SK-N-SH (cell line): ENCODE measurements at regions not wholly inside any gene's neighbourhood (a gene's known extent, or its start where the extent isn't known, plus 50 kb on each side); places are given as distances from the start of the nearest gene placed in this dataset.

ENCODE experiments used
- CTCF ChIA-PET: fragments of 300-600, 350-600 bp; formaldehyde crosslinking; extraction: SDS; loops from one replicate; lab custom pipeline; 2021; lab: Yijun Ruan, JAX
- POLR2A ChIA-PET: fragments of 350-600 bp; sonication (Branson Sonifier 250); formaldehyde crosslinking; extraction: SDS; loops from one replicate; lab custom pipeline; 2020; ENCODE audit warnings: antibody characterized with exemption, inconsistent platforms; lab: Yijun Ruan, JAX
- DNase-seq: peaks from one replicate; pipeline ENCODE4 v3.0.0; 2012
- H2AFZ ChIP-seq: fragments of 200-600 bp; sonication (generic); 2 replicates; pipeline ENCODE4 v1.8.1; 2016; ENCODE audit warnings: antibody characterized with exemption, mild to moderate bottlenecking, low read depth
- H3F3A ChIP-seq: fragments of 200-600 bp; sonication (generic); replicated peaks from 2 replicates; pipeline ENCODE3; 2016; ENCODE audit warnings: antibody characterized with exemption, mild to moderate bottlenecking; ENCODE audit not compliant: insufficient read depth
- H3K27ac ChIP-seq, 2 experiments: fragments of 200-500 bp in 1 of 2; fragments of 200-600 bp in 1 of 2; sonication (Bioruptor generic) in 1 of 2; sonication (generic), shearing (Covaris generic) in 1 of 2; 2 replicates each; pipeline versions ENCODE4 v1.5.1 to v1.6.1; 2014 to 2016; ENCODE audit warnings: low read depth in 2 of 2, inconsistent platforms in 1 of 2, low read length in 1 of 2, mild to moderate bottlenecking in 1 of 2, mixed read lengths in 1 of 2
- H3K27me3 ChIP-seq: fragments of 200-600 bp; sonication (generic), shearing (Covaris generic); 2 replicates; pipeline ENCODE4 v1.6.1; 2016; ENCODE audit warnings: mixed run types; ENCODE audit not compliant: insufficient read depth
- H3K36me3 ChIP-seq, 2 experiments: fragments of 200-500 bp in 1 of 2; fragments of 200-600 bp in 1 of 2; sonication (Bioruptor generic) in 1 of 2; sonication (generic) in 1 of 2; replicated peaks in 1 of 2; 2 replicates each; pipeline versions ENCODE3 to v1.5.1; 2014 to 2016; ENCODE audit warnings: low read length in 1 of 2, mild to moderate bottlenecking in 1 of 2; ENCODE audit not compliant: insufficient read depth in 2 of 2, control insufficient read depth in 1 of 2
- H3K4me1 ChIP-seq, 2 experiments: fragments of 200-500 bp in 1 of 2; fragments of 200-600 bp in 1 of 2; sonication (Bioruptor generic) in 1 of 2; sonication (generic), shearing (Covaris generic) in 1 of 2; 2 replicates each; pipeline versions ENCODE4 v1.5.1 to v1.6.1; 2014 to 2016; ENCODE audit warnings: low read depth in 1 of 2, low read length in 1 of 2, mixed run types in 1 of 2; ENCODE audit not compliant: insufficient read depth in 2 of 2, control insufficient read depth in 1 of 2
- H3K4me2 ChIP-seq: fragments of 200-600 bp; sonication (generic), shearing (Covaris generic); 2 replicates; pipeline ENCODE4 v1.6.1; 2017; ENCODE audit warnings: mixed run types
- H3K4me3 ChIP-seq, 2 experiments: fragments of 200-500 bp in 1 of 2; fragments of 200-600 bp in 1 of 2; sonication (Bioruptor generic) in 1 of 2; sonication (generic), shearing (Covaris generic) in 1 of 2; 2 replicates each; pipeline versions ENCODE4 v1.5.1 to v1.8.1; 2014 to 2016; ENCODE audit warnings: low read depth in 2 of 2, inconsistent platforms in 1 of 2, low read length in 1 of 2, mild to moderate bottlenecking in 1 of 2, mixed read lengths in 1 of 2, moderate library complexity in 1 of 2
- H3K79me2 ChIP-seq: fragments of 200-600 bp; sonication (generic); 2 replicates; pipeline ENCODE4 v1.8.1; 2017; ENCODE audit warnings: mild to moderate bottlenecking; ENCODE audit not compliant: insufficient read depth
- H3K9ac ChIP-seq: fragments of 200-600 bp; sonication (generic); 2 replicates; pipeline ENCODE4 v1.6.1; 2017; ENCODE audit warnings: mixed run types
- H3K9me2 ChIP-seq: fragments of 200-600 bp; sonication (generic); 2 replicates; pipeline ENCODE4 v1.6.1; 2017; ENCODE audit warnings: mixed run types
- H3K9me3 ChIP-seq: fragments of 200-600 bp; sonication (generic); 2 replicates; pipeline ENCODE4 v1.6.1; 2017; ENCODE audit warnings: mixed run types, mild to moderate bottlenecking, moderate library complexity
- H4K20me1 ChIP-seq: fragments of 200-600 bp; sonication (generic); 2 replicates; pipeline ENCODE4 v1.6.1; 2017; ENCODE audit warnings: mild to moderate bottlenecking, mixed run types; ENCODE audit not compliant: insufficient read depth
- CHD2 ChIP-seq: fragments of 150-350 bp; IDR thresholded peaks from 2 replicates; pipeline ENCODE4 v1.6.1; 2018; ENCODE audit warnings: low read length; ENCODE audit not compliant: partially characterized antibody
- EP300 ChIP-seq, 2 experiments: IDR thresholded peaks; 2 replicates each; pipeline versions ENCODE4 v1.4.0 to v1.6.1; 2012; ENCODE audit warnings: borderline replicate concordance in 1 of 2, low read depth in 1 of 2, low read length in 1 of 2
- EZH2phosphoT487 ChIP-seq: fragments of 200-600 bp; sonication (generic); IDR thresholded peaks from 2 replicates; pipeline ENCODE4 v1.6.1; 2017; ENCODE audit warnings: low read depth, mixed run types, mild to moderate bottlenecking, antibody characterized with exemption, moderate library complexity, borderline replicate concordance
- FOSL2 ChIP-seq: IDR thresholded peaks from 2 replicates; pipeline ENCODE4 v1.4.0; 2012; ENCODE audit warnings: low read depth, mild to moderate bottlenecking, moderate library complexity, borderline replicate concordance
- FOXJ3 ChIP-seq: sonication (generic); formaldehyde crosslinking; IDR thresholded peaks from 2 replicates; pipeline ENCODE4 v1.5.1; 2020; ENCODE audit warnings: mild to moderate bottlenecking, missing genetic modification reagents
- IRF3 ChIP-seq: fragments of 150-350 bp; IDR thresholded peaks from 2 replicates; pipeline ENCODE4 v1.6.1; 2016; ENCODE audit warnings: mild to moderate bottlenecking, low read depth, low read length
- MAX ChIP-seq: IDR thresholded peaks from 2 replicates; pipeline ENCODE4 v1.4.0; 2012; ENCODE audit warnings: low read depth
- NFIC ChIP-seq: IDR thresholded peaks from 2 replicates; pipeline ENCODE4 v1.4.0; 2012; ENCODE audit warnings: borderline replicate concordance
- PBX3 ChIP-seq: IDR thresholded peaks from 2 replicates; pipeline ENCODE4; 2012
- RXRA ChIP-seq: IDR thresholded peaks from 2 replicates; pipeline ENCODE4 v1.4.0; 2012; ENCODE audit warnings: low read depth, mild to moderate bottlenecking, borderline replicate concordance
- SIN3A ChIP-seq: IDR thresholded peaks from 2 replicates; pipeline ENCODE4 v1.6.1; 2012; ENCODE audit warnings: low read depth, mild to moderate bottlenecking, low read length, moderate library complexity, borderline replicate concordance
- TEAD4 ChIP-seq: IDR thresholded peaks from 2 replicates; pipeline ENCODE4 v1.4.0; 2012; ENCODE audit warnings: mild to moderate bottlenecking, borderline replicate concordance; ENCODE audit not compliant: insufficient read depth
- USF1 ChIP-seq: IDR thresholded peaks from 2 replicates; pipeline ENCODE4 v1.4.0; 2012; ENCODE audit warnings: low read depth, borderline replicate concordance
- USF2 ChIP-seq: fragments of 150-350 bp; IDR thresholded peaks from 2 replicates; pipeline ENCODE4 v1.6.1; 2017; ENCODE audit warnings: antibody characterized with exemption, low read length, low read depth, borderline replicate concordance
- WGBS: methylation state at CpG from one replicate; pipeline ENCODE4 v1.1.6; 2017; ENCODE audit warnings: low lambda C conversion rate; 5-methylcytosine and 5-hydroxymethylcytosine counted together

- Histone ChIP-seq H3K27me3 (no peaks in the 10 kb centered on the region), H3F3A (no peaks in the 10 kb centered on the region), H3K79me2 (no peaks in the 10 kb centered on the region), H3K9me2 (no peaks in the 10 kb centered on the region), H3K4me3 (no peak overlapping the region), H3K9me3 (no peaks in the 10 kb centered on the region), H3K36me3 (no peaks in the 10 kb centered on the region), H3K4me2 (no peak overlapping the region), H2AFZ (no peak overlapping the region), H4K20me1 (no peaks in the 10 kb centered on the region), H3K9ac (no peak overlapping the region), H3K4me1 (no peaks in the 10 kb centered on the region), H3K27ac (no peak overlapping the region)
- no peak for TF ChIP-seq IRF3
- no peak for TF ChIP-seq USF2
- TF ChIP-seq CHD2, result no peak
- POLR2A ChIA-PET, result no interaction called here
- CTCF ChIA-PET, result no interaction called here
- 17% methylated on average over 4 of the region's 4 CpGs for WGBS
- no peak for DNase-seq
Observed at GRCh38 chr2:125679903-125680302, 976.1 kb upstream of the GYPC start.

- H3F3A ChIP-seq, result no peaks in the 10 kb centered on the region
- H4K20me1 ChIP-seq, result no peaks in the 10 kb centered on the region
- no peaks in the 10 kb centered on the region for H3K27me3 ChIP-seq
- H3K27ac ChIP-seq, result no peak overlapping the region
- no peaks in the 10 kb centered on the region for H3K79me2 ChIP-seq
- ChIA-PET POLR2A (no interaction called here), CTCF (interaction anchor here (1.4 kb wide), 1 partner anchor 20 kb away, joined by 4 read pairs; no protein-coding TSS in a partner anchor)
- H3K9me3 ChIP-seq, result no peaks in the 10 kb centered on the region
- 12% methylated on average over 4 of the region's 4 CpGs for WGBS
- no peaks in the 10 kb centered on the region for H3K4me1 ChIP-seq
- no peaks in the 10 kb centered on the region for H3K9me2 ChIP-seq
- H2AFZ ChIP-seq, result no peak overlapping the region
- H3K4me2 ChIP-seq, result no peak overlapping the region
- no peaks in the 10 kb centered on the region for H3K36me3 ChIP-seq
- no peak for DNase-seq
- no peak overlapping the region for H3K4me3 ChIP-seq
- no peak overlapping the region for H3K9ac ChIP-seq
- no peak for TF ChIP-seq MAX
- no peak for TF ChIP-seq FOSL2
- TF ChIP-seq TEAD4, result no peak
- TF ChIP-seq RXRA, result no peak
- TF ChIP-seq SIN3A, result no peak
- TF ChIP-seq EZH2phosphoT487, result no peak
- TF ChIP-seq FOXJ3, result no peak
- TF ChIP-seq NFIC, result no peak
- TF ChIP-seq PBX3, result no peak
- TF ChIP-seq EP300 (IDR thresholded peaks at IDR 0.05; ENCODE audit: borderline replicate concordance in 1 of 2, low read depth in 1 of 2, low read length in 1 of 2), result no peak
- TF ChIP-seq USF1, result no peak
- TF ChIP-seq, all 33 proteins: peak for 0
Observed at GRCh38 chr2:125680809-125681208, 975.1 kb upstream of the GYPC start.
